HG02798 (cell line): ENCODE measurements at regions not wholly inside any gene's neighbourhood (a gene's known extent, or its start where the extent isn't known, plus 50 kb on each side); places are given as distances from the start of the nearest gene placed in this dataset.

Experiments used
- ATAC-seq: cut with Tn5 transposase; IDR thresholded peaks from one replicate; pipeline ENCODE4 v1.9.1; 2021; ENCODE audit warnings: mild to moderate bottlenecking; ENCODE audit not compliant: unreplicated experiment, poor library complexity

GRCh38 chr19:30206187-30206586, 166.0 kb upstream of the ZNF536 start:
- ATAC-seq: no peak

GRCh38 chr19:30207357-30207756, 164.8 kb upstream of the ZNF536 start:
- ATAC-seq: no peak

GRCh38 chr19:30208436-30209060, 163.6 kb upstream of the ZNF536 start:
- ATAC-seq: no peak

- ATAC-seq: no peak
Observed at GRCh38 chr19:30209617-30210600, 162.3 kb upstream of the ZNF536 start.

GRCh38 chr19:30212574-30212973, 159.6 kb upstream of the ZNF536 start:
- no peak for ATAC-seq

- ATAC-seq: no peak
Observed at GRCh38 chr19:30214651-30215051, 157.5 kb upstream of the ZNF536 start.

- no peak for ATAC-seq
Observed at GRCh38 chr19:30215248-30215647, 156.9 kb upstream of the ZNF536 start.

GRCh38 chr19:30216453-30216852, 155.7 kb upstream of the ZNF536 start:
- ATAC-seq: no peak

GRCh38 chr19:30217461-30217860, 154.7 kb upstream of the ZNF536 start:
- no peak for ATAC-seq

- ATAC-seq: no peak
Observed at GRCh38 chr19:30219702-30220101, 152.5 kb upstream of the ZNF536 start.

- ATAC-seq: no peak
Observed at GRCh38 chr19:30221176-30221575, 151.0 kb upstream of the ZNF536 start.

GRCh38 chr19:30222428-30222873, 149.7 kb upstream of the ZNF536 start:
- no peak for ATAC-seq

- no peak for ATAC-seq
Observed at GRCh38 chr19:30222992-30223865, 149.0 kb upstream of the ZNF536 start.

GRCh38 chr19:30223866-30224688, 148.1 kb upstream of the ZNF536 start:
- ATAC-seq: no peak

- ATAC-seq: no peak
Observed at GRCh38 chr19:30224689-30225606, 147.2 kb upstream of the ZNF536 start.

- no peak for ATAC-seq
Observed at GRCh38 chr19:30225676-30226463, 146.3 kb upstream of the ZNF536 start.

- ATAC-seq: no peak
Observed at GRCh38 chr19:30226464-30227011, 145.6 kb upstream of the ZNF536 start.
